ENCODE measurements at regions not wholly inside any gene's neighbourhood (a gene's known extent, or its start where the extent isn't known, plus 50 kb on each side); places are given as distances from the start of the nearest gene placed in this dataset.

GRCh38 chr1:208506812-208507211 is 262.6 kb upstream of the PLXNA2 start:
- CTCF ChIA-PET: no interaction called here

GRCh38 chr1:208509072-208509471 is 264.9 kb upstream of the PLXNA2 start:
- CTCF ChIA-PET: no interaction called here
- POLR2A ChIA-PET: no interaction called here

More at GRCh38 chr1:208506812-208507211, 262.6 kb upstream of the PLXNA2 start:
- POLR2A ChIA-PET: no interaction called here

GRCh38 chr1:208510192-208510952 is 266.2 kb upstream of the PLXNA2 start:
- ChIA-PET CTCF (no interaction called here), POLR2A (no interaction called here)

GRCh38 chr1:208511242-208511860 is 267.2 kb upstream of the PLXNA2 start:
- CTCF ChIA-PET: no interaction called here

GRCh38 chr1:208513799-208514198 is 269.6 kb upstream of the PLXNA2 start:
- ChIA-PET CTCF (no interaction called here), POLR2A (no interaction called here)

More at GRCh38 chr1:208511242-208511860, 267.2 kb upstream of the PLXNA2 start:
- POLR2A ChIA-PET: no interaction called here

GRCh38 chr1:208515129-208515528 is 270.9 kb upstream of the PLXNA2 start:
- ChIA-PET POLR2A (no interaction called here), CTCF (no interaction called here)

GRCh38 chr1:208516780-208517179 is 272.6 kb upstream of the PLXNA2 start:
- POLR2A ChIA-PET: no interaction called here
- CTCF ChIA-PET: no interaction called here

- POLR2A ChIA-PET: no interaction called here
- CTCF ChIA-PET: no interaction called here
Measured at GRCh38 chr1:208520438-208521099, 276.4 kb upstream of the PLXNA2 start.

- ChIA-PET CTCF (no interaction called here), POLR2A (no interaction called here)
Measured at GRCh38 chr1:208521534-208521933, 277.4 kb upstream of the PLXNA2 start.

GRCh38 chr1:208523007-208523406 is 278.8 kb upstream of the PLXNA2 start:
- POLR2A ChIA-PET: no interaction called here
- CTCF ChIA-PET: no interaction called here

- POLR2A ChIA-PET: no interaction called here
- CTCF ChIA-PET: no interaction called here
Measured at GRCh38 chr1:208524376-208524775, 280.2 kb upstream of the PLXNA2 start.

GRCh38 chr1:208524925-208525324 is 280.7 kb upstream of the PLXNA2 start:
- CTCF ChIA-PET: no interaction called here

GRCh38 chr1:208525417-208525816 is 281.2 kb upstream of the PLXNA2 start:
- ChIA-PET POLR2A (no interaction called here), CTCF (no interaction called here)

More at GRCh38 chr1:208524925-208525324, 280.7 kb upstream of the PLXNA2 start:
- POLR2A ChIA-PET: no interaction called here

GRCh38 chr1:208526613-208527125 is 282.5 kb upstream of the PLXNA2 start:
- CTCF ChIA-PET: no interaction called here
- POLR2A ChIA-PET: no interaction called here

- ChIA-PET POLR2A (no interaction called here), CTCF (no interaction called here)
Measured at GRCh38 chr1:208527156-208527555, 283.0 kb upstream of the PLXNA2 start.

- ChIA-PET POLR2A (no interaction called here), CTCF (no interaction called here)
Measured at GRCh38 chr1:208528578-208529240, 284.5 kb upstream of the PLXNA2 start.

GRCh38 chr1:208531003-208531750 is 287.0 kb upstream of the PLXNA2 start:
- CTCF ChIA-PET: no interaction called here
- POLR2A ChIA-PET: no interaction called here

- CTCF ChIA-PET: no interaction called here
Measured at GRCh38 chr1:208533746-208534598, 289.8 kb upstream of the PLXNA2 start.

GRCh38 chr1:208534599-208534897 is 290.4 kb upstream of the PLXNA2 start:
- ChIA-PET CTCF (no interaction called here), POLR2A (no interaction called here)

More at GRCh38 chr1:208533746-208534598, 289.8 kb upstream of the PLXNA2 start:
- POLR2A ChIA-PET: interaction anchor here (0.7 kb wide), 1 partner anchor 135 kb away, joined by 3 read pairs; no protein-coding TSS in a partner anchor

All from activated CD8-positive, alpha-beta memory T cell treated with anti-CD3 and anti-CD28 coated beads for 36 hours (primary cell).